D721Med (cell line): ENCODE measurements at regions not wholly inside any gene's neighbourhood (a gene's known extent, or its start where the extent isn't known, plus 50 kb on each side); places are given as distances from the start of the nearest gene placed in this dataset.

Experiments
- DNase-seq: peaks from one replicate; pipeline ENCODE4 v3.0.0; 2011; ENCODE audit warnings: low spot score; ENCODE audit not compliant: insufficient read length
- FAIRE-seq: peaks from 2 replicates; lab custom pipeline; 2011; peaks lifted over from hg19 to GRCh38; lab: Jason Lieb, UNC
- CTCF ChIP-seq: IDR thresholded peaks from 2 replicates; pipeline ENCODE4 v1.5.1; 2012; ENCODE audit warnings: mild to moderate bottlenecking, control low read depth; ENCODE audit not compliant: insufficient read depth; ENCODE audit errors: missing control alignments

DNA sequence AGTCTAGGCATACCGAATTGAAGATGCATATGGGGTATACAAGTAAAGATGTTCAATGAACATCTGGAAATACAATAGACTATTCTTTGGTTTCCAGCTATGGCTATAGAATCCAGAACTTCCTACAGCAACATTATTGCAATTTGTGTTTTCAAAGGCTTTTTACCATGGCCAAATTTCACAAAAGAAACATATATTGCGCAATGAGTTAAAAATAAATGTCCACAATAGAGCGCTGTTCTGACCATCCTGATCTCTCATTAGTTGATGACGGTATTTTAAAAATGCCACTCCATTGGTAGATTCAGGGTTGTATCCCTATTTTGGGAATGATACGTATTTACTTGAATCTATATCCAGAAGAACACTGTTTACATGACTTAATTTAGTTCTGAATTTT is 139.2 kb downstream of the LINC00632 start:
- FAIRE-seq, result no peak
- no peak for TF ChIP-seq CTCF
- DNase-seq, result no peak

DNA sequence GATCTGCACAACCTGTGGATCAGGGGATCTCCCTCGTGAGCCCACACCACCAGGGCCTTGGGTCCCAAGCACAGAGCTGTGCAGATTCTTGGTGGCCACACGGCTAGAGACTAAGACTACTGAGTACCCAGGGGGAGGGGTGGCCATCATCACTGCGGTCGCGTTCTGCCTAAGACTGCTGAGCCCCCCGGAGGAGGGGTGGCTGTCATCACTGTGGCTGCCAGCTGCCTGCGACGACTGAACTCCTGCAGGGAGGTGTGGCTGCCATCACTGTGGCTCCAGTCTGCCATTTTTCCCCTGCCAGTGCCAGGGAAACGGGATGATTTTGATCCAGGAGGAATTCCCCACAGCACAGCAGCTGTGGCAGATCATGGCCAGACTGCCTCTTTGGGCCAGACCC is 141.7 kb upstream of the SPANXB1 start:
- DNase-seq, result no peak
- no peak for TF ChIP-seq CTCF
- FAIRE-seq, result no peak

DNA sequence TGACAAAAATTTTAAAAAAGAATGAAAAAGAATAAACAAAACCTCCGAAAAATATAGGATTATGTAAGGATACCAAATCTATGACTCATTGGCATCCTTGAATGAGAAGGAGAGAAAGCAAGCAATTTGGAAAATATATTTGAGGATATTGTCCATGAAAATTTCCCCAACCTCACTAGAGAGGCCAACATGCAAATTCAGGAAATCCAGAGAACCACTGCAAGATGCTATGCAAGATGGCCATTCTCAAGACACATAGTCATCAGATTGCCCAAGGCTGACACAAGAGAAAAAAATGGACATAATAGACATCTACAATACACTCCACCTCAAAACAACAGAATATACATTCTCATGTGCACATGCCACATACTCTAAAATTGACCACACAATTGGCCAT is 135.9 kb upstream of the SPANXB1 start:
- no peak for DNase-seq
- no peak for TF ChIP-seq CTCF
- no peak for FAIRE-seq

DNA sequence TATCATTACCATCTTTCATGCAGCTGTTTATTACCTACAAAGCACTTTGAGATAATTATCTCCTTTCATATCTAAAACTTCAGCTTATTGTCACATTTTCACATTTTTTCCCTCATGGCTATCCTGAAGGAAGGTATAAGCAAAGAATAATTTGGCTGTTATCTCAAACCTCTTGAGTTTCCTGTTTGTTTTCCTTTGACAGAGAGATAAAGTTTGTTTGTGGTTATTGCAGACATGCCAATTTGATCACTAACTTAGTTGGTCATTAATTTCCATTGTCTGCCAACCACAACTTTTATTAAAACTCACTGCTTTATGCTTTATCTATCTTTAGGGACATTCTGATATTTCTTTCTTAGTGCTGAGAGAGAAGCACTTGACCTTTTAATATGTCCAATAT is 89.8 kb upstream of the SPANXB1 start:
- TF ChIP-seq CTCF, result no peak
- no peak for DNase-seq
- FAIRE-seq, result no peak

GRCh38 chrX:140913802-140914501 is 88.4 kb upstream of the SPANXB1 start:
- FAIRE-seq, result no peak
- DNase-seq, result no peak
- no peak for TF ChIP-seq CTCF

DNA sequence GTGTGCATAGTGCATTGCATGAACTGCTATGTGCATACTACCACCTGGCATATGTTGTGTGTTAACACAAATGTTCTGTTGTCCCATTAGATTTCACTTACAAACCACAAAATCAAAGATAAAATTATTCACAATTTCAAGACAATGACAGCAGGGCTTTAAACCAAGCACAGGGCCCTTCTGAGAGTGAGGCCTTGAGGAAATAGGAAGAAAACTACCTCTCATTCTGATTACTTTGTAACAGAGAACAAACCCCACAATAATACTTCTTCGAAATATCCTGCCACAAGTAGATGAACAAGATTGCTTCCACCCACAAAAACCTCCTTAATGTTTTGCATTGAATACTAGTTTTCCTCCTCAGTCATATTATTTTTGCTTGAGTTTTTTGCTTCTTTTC is 85.5 kb upstream of the SPANXB1 start:
- no peak for TF ChIP-seq CTCF
- DNase-seq (no peak), FAIRE-seq (no peak)

DNA sequence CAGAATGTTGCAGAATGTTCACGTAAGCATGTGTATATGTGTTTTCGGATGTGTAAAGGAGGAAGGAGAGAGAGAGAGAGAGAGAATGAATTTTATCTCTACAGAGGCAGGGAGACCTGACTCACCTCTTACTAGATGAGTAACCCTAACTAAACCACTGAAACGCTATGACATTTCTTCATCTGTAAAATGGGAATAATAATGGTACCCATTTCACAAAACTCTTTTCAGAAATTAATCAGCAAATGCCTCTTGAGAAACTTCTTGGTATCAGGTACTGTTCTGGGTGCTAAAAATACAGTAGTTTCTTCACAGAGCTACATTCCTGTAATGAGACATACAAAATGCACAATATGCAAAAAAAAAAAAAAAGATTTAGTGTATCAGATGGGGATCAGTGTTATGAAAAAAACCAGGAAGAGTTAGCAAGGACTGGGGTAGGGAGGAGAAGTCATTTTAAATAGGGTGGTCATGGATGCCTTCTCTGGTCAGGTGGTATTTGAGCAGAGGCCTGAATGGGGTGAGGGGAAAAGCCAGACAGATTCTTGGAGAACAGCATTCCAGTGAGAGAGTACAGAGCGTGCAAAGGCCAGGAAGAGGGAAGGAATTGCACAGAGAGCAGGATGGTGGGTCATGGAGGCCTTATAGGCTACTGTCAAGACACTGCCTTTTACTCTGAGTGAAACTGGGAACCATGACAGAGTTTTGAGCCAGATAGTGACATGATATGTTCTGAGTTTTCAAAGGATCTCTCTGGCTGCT is 84.9 kb upstream of the SPANXB1 start:
- no peak for TF ChIP-seq CTCF
- FAIRE-seq, result no peak
- DNase-seq, result no peak
